IMR-90 (cell line): ENCODE measurements at regions not wholly inside any gene's neighbourhood (a gene's known extent, or its start where the extent isn't known, plus 50 kb on each side); places are given as distances from the start of the nearest gene placed in this dataset.

Experiments
- ATAC-seq: fragments of 200-7000 bp; cut with Tn5 transposase; 2 replicates; pipeline ENCODE4 v1.9.1; 2020; ENCODE audit warnings: low read depth, mild to moderate bottlenecking, moderate library complexity
- BruUV-seq: library from RNA; stranded (reverse); fragments of 400-500 nt; replicated peaks from 2 replicates; lab custom pipeline; 2021; lab: Mats Ljungman, UMichigan
- CTCF ChIA-PET: fragments of 300-600 bp; formaldehyde crosslinking; extraction: SDS; loops from one replicate; lab custom pipeline; 2021; ENCODE audit warnings: antibody characterized with exemption; lab: Yijun Ruan, JAX
- POLR2A ChIA-PET: fragments of 300-600 bp; sonication (Branson Sonifier 250); formaldehyde crosslinking; loops from one replicate; lab custom pipeline; 2022; ENCODE audit warnings: antibody characterized with exemption; ENCODE audit not compliant: unreplicated experiment; lab: Charles Lee
- DNase-seq: peaks from one replicate; pipeline ENCODE4 v3.0.0; 2013
- H2AFZ ChIP-seq: replicated peaks from 2 replicates; pipeline ENCODE3; 2013; ENCODE audit warnings: low read length, mild to moderate bottlenecking; ENCODE audit not compliant: poor library complexity
- H2AK5ac ChIP-seq: 2 replicates; pipeline ENCODE4 v1.6.1; 2013; ENCODE audit warnings: low read depth, low read length, inconsistent platforms
- H2AK9ac ChIP-seq: replicated peaks from 2 replicates; pipeline ENCODE3; 2013; ENCODE audit warnings: mild to moderate bottlenecking, low read depth, low read length, moderate library complexity; ENCODE audit not compliant: poor library complexity
- H2BK120ac ChIP-seq: 2 replicates; pipeline ENCODE4 v1.6.1; 2013; ENCODE audit warnings: low read depth, low read length, inconsistent platforms
- H2BK15ac ChIP-seq: 3 replicates; pipeline ENCODE4 v1.6.1; 2013; ENCODE audit warnings: low read depth, low read length, inconsistent platforms
- H2BK20ac ChIP-seq: 2 replicates; pipeline ENCODE4 v1.6.1; 2013; ENCODE audit warnings: low read depth, mild to moderate bottlenecking, inconsistent platforms, low read length, moderate library complexity
- H2BK5ac ChIP-seq: 2 replicates; pipeline ENCODE4 v1.6.1; 2013; ENCODE audit warnings: mild to moderate bottlenecking, low read depth, low read length, inconsistent platforms; ENCODE audit not compliant: poor library complexity, severe bottlenecking
- H3K14ac ChIP-seq: replicated peaks from 2 replicates; pipeline ENCODE4 v1.6.1; 2013; ENCODE audit warnings: low read depth, low read length, inconsistent platforms
- H3K18ac ChIP-seq: 2 replicates; pipeline ENCODE4 v1.6.1; 2013; ENCODE audit warnings: low read depth, low read length, control low read depth
- H3K23ac ChIP-seq: 2 replicates; pipeline ENCODE4 v1.6.1; 2013; ENCODE audit warnings: low read depth, low read length, inconsistent platforms
- H3K27ac ChIP-seq: 2 replicates; pipeline ENCODE4 v1.5.1; 2013; ENCODE audit warnings: mild to moderate bottlenecking, control low read depth, low read length; ENCODE audit not compliant: insufficient read depth
- H3K27me3 ChIP-seq: 2 replicates; pipeline ENCODE4 v1.6.1; 2013; ENCODE audit warnings: low read length; ENCODE audit not compliant: control insufficient read depth, insufficient read depth
- H3K36me3 ChIP-seq: 2 replicates; pipeline ENCODE4 v1.6.1; 2013; ENCODE audit warnings: low read length, mixed read lengths; ENCODE audit not compliant: control insufficient read depth, insufficient read depth
- H3K4ac ChIP-seq: 2 replicates; pipeline ENCODE4 v1.6.1; 2013; ENCODE audit warnings: low read depth, low read length, inconsistent platforms
- H3K4me1 ChIP-seq: 2 replicates; pipeline ENCODE4 v1.6.1; 2013; ENCODE audit warnings: low read length, mixed read lengths; ENCODE audit not compliant: control insufficient read depth, insufficient read depth
- H3K4me2 ChIP-seq: 2 replicates; pipeline ENCODE4 v1.6.1; 2013; ENCODE audit warnings: low read depth, mild to moderate bottlenecking, control low read depth, low read length, moderate library complexity
- H3K4me3 ChIP-seq: 2 replicates; pipeline ENCODE4 v1.5.1; 2013; ENCODE audit warnings: low read depth, mild to moderate bottlenecking, control low read depth, low read length, moderate library complexity; ENCODE audit not compliant: insufficient read depth
- H3K56ac ChIP-seq: 2 replicates; pipeline ENCODE4 v1.6.1; 2013; ENCODE audit warnings: low read length, inconsistent platforms; ENCODE audit not compliant: insufficient read depth; ENCODE audit errors: extremely low read depth
- H3K79me1 ChIP-seq, 2 experiments: 2 replicates each; pipeline ENCODE4 v1.6.1; 2013; ENCODE audit warnings: low read length in 2 of 2, inconsistent platforms in 1 of 2, low read depth in 1 of 2
- H3K9ac ChIP-seq: 2 replicates; pipeline ENCODE4 v1.6.1; 2013; ENCODE audit warnings: low read depth, low read length, control low read depth
- H3K9me1 ChIP-seq: 2 replicates; pipeline ENCODE4 v1.6.1; 2013; ENCODE audit warnings: low read length, inconsistent platforms; ENCODE audit not compliant: insufficient read depth
- H3K9me3 ChIP-seq: 2 replicates; pipeline ENCODE4 v1.6.1; 2013; ENCODE audit warnings: low read length; ENCODE audit not compliant: control insufficient read depth, insufficient read depth
- H4K20me1 ChIP-seq: 2 replicates; pipeline ENCODE4 v1.6.1; 2013; ENCODE audit warnings: low read length, inconsistent platforms; ENCODE audit not compliant: insufficient read depth
- H4K5ac ChIP-seq: 2 replicates; pipeline ENCODE4 v1.6.1; 2013; ENCODE audit warnings: mild to moderate bottlenecking, low read depth, low read length, control low read depth
- H4K8ac ChIP-seq, 2 experiments: 2 replicates each; pipeline ENCODE4 v1.6.1; 2013; ENCODE audit warnings: low read depth in 2 of 2, low read length in 2 of 2, control low read depth in 1 of 2, inconsistent platforms in 1 of 2
- H4K91ac ChIP-seq: 2 replicates; pipeline ENCODE4 v1.6.1; 2013; ENCODE audit warnings: low read depth, low read length, inconsistent platforms; ENCODE audit not compliant: insufficient read depth
- BHLHE40 ChIP-seq: fragments of 150-350 bp; IDR thresholded peaks from 2 replicates; pipeline ENCODE4 v1.6.1; 2016; ENCODE audit warnings: mild to moderate bottlenecking, low read depth, low read length
- CEBPB ChIP-seq: IDR thresholded peaks from 2 replicates; pipeline ENCODE4 v1.6.1; 2012; ENCODE audit warnings: low read depth, low read length, improper control_type of control experiment
- CHD1 ChIP-seq: IDR thresholded peaks from 2 replicates; pipeline ENCODE4 v1.6.1; 2012; ENCODE audit warnings: low read depth, low read length, improper control_type of control experiment
- CTCF ChIP-seq: conservative IDR thresholded peaks from 2 replicates; pipeline ENCODE4 v1.5.1; 2012; ENCODE audit warnings: mild to moderate bottlenecking, low read depth, low read length, improper control_type of control experiment
- ELK1 ChIP-seq: fragments of 150-350 bp; IDR thresholded peaks from 2 replicates; pipeline ENCODE4 v1.6.1; 2016; ENCODE audit warnings: low read depth, mild to moderate bottlenecking, low read length, moderate library complexity, borderline replicate concordance
- FOS ChIP-seq: fragments of 150-350 bp; IDR thresholded peaks from 2 replicates; pipeline ENCODE4 v1.6.1; 2016; ENCODE audit warnings: low read depth, low read length
- MAFK ChIP-seq: IDR thresholded peaks from 2 replicates; pipeline ENCODE4 v1.6.1; 2012; ENCODE audit warnings: low read depth, low read length, improper control_type of control experiment
- MAZ ChIP-seq: IDR thresholded peaks from 2 replicates; pipeline ENCODE4 v1.6.1; 2012; ENCODE audit warnings: low read depth, mild to moderate bottlenecking, low read length, improper control_type of control experiment, moderate library complexity, borderline replicate concordance
- MXI1 ChIP-seq: IDR thresholded peaks from 2 replicates; pipeline ENCODE4 v1.6.1; 2012; ENCODE audit warnings: low read depth, mild to moderate bottlenecking, low read length, moderate library complexity, borderline replicate concordance
- NFE2L2 ChIP-seq: fragments of 150-350 bp; IDR thresholded peaks from 2 replicates; pipeline ENCODE4 v1.6.1; 2016; ENCODE audit warnings: low read depth, mild to moderate bottlenecking, low read length
- POLR2A ChIP-seq: IDR thresholded peaks from 2 replicates; pipeline ENCODE4 v1.6.1; 2012; ENCODE audit warnings: mild to moderate bottlenecking, low read depth, low read length
- RAD21 ChIP-seq: IDR thresholded peaks from 2 replicates; pipeline ENCODE4 v1.6.1; 2012; ENCODE audit warnings: low read length, improper control_type of control experiment
- RCOR1 ChIP-seq: IDR thresholded peaks from 2 replicates; pipeline ENCODE4 v1.6.1; 2012; ENCODE audit warnings: mild to moderate bottlenecking, low read length, improper control_type of control experiment; ENCODE audit not compliant: insufficient replicate concordance
- RFX5 ChIP-seq: IDR thresholded peaks from 2 replicates; pipeline ENCODE4 v1.8.0; 2012; ENCODE audit warnings: low read depth, mild to moderate bottlenecking, low read length, moderate library complexity
- SMC3 ChIP-seq: fragments of 150-350 bp; IDR thresholded peaks from 2 replicates; pipeline ENCODE4 v1.6.1; 2016; ENCODE audit warnings: low read depth, mild to moderate bottlenecking, antibody characterized with exemption, low read length, moderate library complexity
- USF2 ChIP-seq: fragments of 150-350 bp; IDR thresholded peaks from 2 replicates; pipeline ENCODE4 v1.6.1; 2017; ENCODE audit warnings: mild to moderate bottlenecking, antibody characterized with exemption, low read length, low read depth
- WGBS, 2 experiments: methylation state at CpG; one replicate each; pipeline versions ENCODE4 v1.1.5 to v1.1.7; 2013; ENCODE audit warnings: missing lambda C conversion rate in 2 of 2; ENCODE audit not compliant: insufficient read length in 1 of 2; ENCODE audit errors: extremely low coverage in 2 of 2; 5-methylcytosine and 5-hydroxymethylcytosine counted together
- dilution Hi-C: fragments of 300-500 bp; cut with HindIII; formaldehyde crosslinking; loops from one replicate; pipeline ENCODE4 v1.14.3; 2018; ENCODE audit warnings: low sequenced_read_pairs; ENCODE audit not compliant: unreplicated experiment
- in situ Hi-C: fragments of 300-500 bp; cut with MboI; formaldehyde crosslinking; loops from 3 replicates; pipeline ENCODE4 v1.14.3; 2019; ENCODE audit warnings: low sequenced_read_pairs, inconsistent platforms, mixed read lengths
- intact Hi-C: fragments of 100-400 bp; cut with micrococcal nuclease; formaldehyde crosslinking; loops from 2 replicates; pipeline ENCODE4 v1.10.0; 2022

- Histone ChIP-seq H3K4me3 (no peak overlapping the region), H2BK20ac (no peak overlapping the region), H3K56ac (no peak overlapping the region), H2AK5ac (no peak overlapping the region), H4K5ac (no peak overlapping the region), H4K91ac (no peak overlapping the region), H3K27me3 (no peaks in the 10 kb centered on the region), H2AFZ (peak overlapping the region; percentile 53), H2AK9ac (no peak overlapping the region), H3K9ac (no peak overlapping the region), H2BK15ac (no peak overlapping the region), H3K18ac (no peak overlapping the region), H2BK120ac (no peak overlapping the region), H2BK5ac (no peak overlapping the region), H3K4ac (peak overlapping the region; percentile 24; the same call in 1 of the 2 replicates), H3K9me1 (no peaks in the 10 kb centered on the region; the same call in 1 of the 2 replicates), H3K36me3 (no peaks in the 10 kb centered on the region), H4K20me1 (no peaks in the 10 kb centered on the region), H3K4me2 (no peak overlapping the region), H3K27ac (no peak overlapping the region), H3K9me3 (no peaks in the 10 kb centered on the region), H3K79me1 (no peaks in the 10 kb centered on the region), H3K14ac (no peak overlapping the region), H4K8ac (no peak overlapping the region), H3K4me1 (no peaks in the 10 kb centered on the region), H3K23ac (no peak overlapping the region)
- intact Hi-C loops (no loop called here), in situ Hi-C loops (no loop called here), dilution Hi-C loops (no loop called here)
- POLR2A ChIA-PET: no interaction called here
- BruUV-seq: no TSS peak
- CTCF ChIA-PET: interaction anchor here (1.5 kb wide), 1 partner anchor 11 kb away, joined by 4 read pairs; no protein-coding TSS in a partner anchor
- ATAC-seq (no peak), DNase-seq (no peak)
- WGBS, 2 experiments: no CpG with 5 or more reads among the region's 9 CpGs
- TF ChIP-seq MAZ (no peak), RFX5 (no peak), RAD21 (no peak), BHLHE40 (no peak), ELK1 (no peak), CEBPB (no peak), MAFK (no peak), MXI1 (no peak), SMC3 (no peak), RCOR1 (no peak), CTCF (no peak), NFE2L2 (no peak), CHD1 (no peak), FOS (no peak), POLR2A (no peak), USF2 (no peak)
Measured at GRCh38 chr7:22874904-22875303, 52.3 kb upstream of the TOMM7 start.
